IPS-15b (cell line): ENCODE measurements at regions not wholly inside any gene's neighbourhood (a gene's known extent, or its start where the extent isn't known, plus 50 kb on each side); places are given as distances from the start of the nearest gene placed in this dataset.
"Not testable (repeated sequence)": the region's sequence is repeated elsewhere in the genome, so short reads cannot be mapped to it uniquely, and the experiment has no call there.

Source experiments
- H3K27me3 ChIP-seq: one replicate; pipeline ENCODE4 v1.6.1; 2013; ENCODE audit warnings: low read length; ENCODE audit not compliant: control insufficient read depth, insufficient read depth
- H3K36me3 ChIP-seq: one replicate; pipeline ENCODE4 v1.6.1; 2013; ENCODE audit warnings: low read length; ENCODE audit not compliant: control insufficient read depth, insufficient read depth
- H3K4me1 ChIP-seq: one replicate; pipeline ENCODE4 v1.6.1; 2013; ENCODE audit warnings: mild to moderate bottlenecking, low read length; ENCODE audit not compliant: control insufficient read depth, insufficient read depth
- H3K4me3 ChIP-seq: one replicate; pipeline ENCODE4 v1.5.1; 2013; ENCODE audit warnings: low read depth, low read length
- H3K9ac ChIP-seq: one replicate; pipeline ENCODE4 v1.6.1; 2013; ENCODE audit warnings: low read depth, mild to moderate bottlenecking, low read length
- H3K9me3 ChIP-seq: one replicate; pipeline ENCODE4 v1.6.1; 2013; ENCODE audit warnings: mild to moderate bottlenecking, low read length; ENCODE audit not compliant: control insufficient read depth, insufficient read depth

- Histone ChIP-seq H3K4me1 (no peaks in the 10 kb centered on the region), H3K36me3 (no peaks in the 10 kb centered on the region), H3K4me3 (no peak overlapping the region), H3K27me3 (no peaks in the 10 kb centered on the region), H3K9ac (no peak overlapping the region), H3K9me3 (no peaks in the 10 kb centered on the region)
Measured at GRCh38 chr4:75180217-75180616, 247.3 kb downstream of the PARM1 start.

- Histone ChIP-seq H3K9ac (no peak overlapping the region), H3K36me3 (no peaks in the 10 kb centered on the region), H3K4me1 (no peaks in the 10 kb centered on the region), H3K4me3 (no peak overlapping the region), H3K9me3 (no peaks in the 10 kb centered on the region), H3K27me3 (no peaks in the 10 kb centered on the region)
Measured at GRCh38 chr4:75179510-75179909, 246.6 kb downstream of the PARM1 start.

- H3K36me3 ChIP-seq, result no peaks in the 10 kb centered on the region
Measured at GRCh38 chr4:75172551-75172950, 239.6 kb downstream of the PARM1 start.

GRCh38 chr4:75169427-75169826, 236.5 kb downstream of the PARM1 start:
- no peaks in the 10 kb centered on the region for H3K9me3 ChIP-seq
- no peaks in the 10 kb centered on the region for H3K36me3 ChIP-seq
- no peak overlapping the region for H3K4me3 ChIP-seq
- H3K9ac ChIP-seq, result no peak overlapping the region
- no peaks in the 10 kb centered on the region for H3K27me3 ChIP-seq
- H3K4me1 ChIP-seq, result peaks cover 23% of the 10 kb centered on the region

More at GRCh38 chr4:75172551-75172950, 239.6 kb downstream of the PARM1 start:
- no peak overlapping the region for H3K4me3 ChIP-seq
- no peak overlapping the region for H3K9ac ChIP-seq
- H3K4me1 ChIP-seq, result peaks cover 21% of the 10 kb centered on the region
- H3K27me3 ChIP-seq, result no peaks in the 10 kb centered on the region
- H3K9me3 ChIP-seq, result no peaks in the 10 kb centered on the region

GRCh38 chr4:75169020-75169419, 236.1 kb downstream of the PARM1 start:
- Histone ChIP-seq H3K9me3 (no peaks in the 10 kb centered on the region), H3K27me3 (no peaks in the 10 kb centered on the region), H3K9ac (no peak overlapping the region), H3K36me3 (no peaks in the 10 kb centered on the region), H3K4me1 (peaks cover 23% of the 10 kb centered on the region), H3K4me3 (no peak overlapping the region)

- Histone ChIP-seq H3K36me3 (no peaks in the 10 kb centered on the region), H3K4me3 (no peak overlapping the region), H3K9ac (no peak overlapping the region)
Measured at GRCh38 chr4:75168548-75168947, 235.6 kb downstream of the PARM1 start.

GRCh38 chr4:75165100-75165499, 232.2 kb downstream of the PARM1 start:
- peaks cover 23% of the 10 kb centered on the region for H3K4me1 ChIP-seq
- not testable (repeated sequence) for H3K9ac ChIP-seq, H3K27me3 ChIP-seq, H3K9me3 ChIP-seq, H3K36me3 ChIP-seq, H3K4me3 ChIP-seq

More at GRCh38 chr4:75168548-75168947, 235.6 kb downstream of the PARM1 start:
- Histone ChIP-seq H3K4me1 (peaks cover 23% of the 10 kb centered on the region), H3K27me3 (no peaks in the 10 kb centered on the region), H3K9me3 (no peaks in the 10 kb centered on the region)

GRCh38 chr4:75158451-75158850, 225.5 kb downstream of the PARM1 start:
- Histone ChIP-seq H3K9me3 (no peaks in the 10 kb centered on the region), H3K4me3 (no peak overlapping the region), H3K36me3 (no peaks in the 10 kb centered on the region), H3K9ac (no peak overlapping the region), H3K4me1 (no peaks in the 10 kb centered on the region), H3K27me3 (no peaks in the 10 kb centered on the region)

GRCh38 chr4:75154994-75155393, 222.1 kb downstream of the PARM1 start:
- H3K4me1 ChIP-seq, result no peaks in the 10 kb centered on the region
- H3K9ac ChIP-seq, result no peak overlapping the region
- H3K36me3 ChIP-seq, result no peaks in the 10 kb centered on the region

GRCh38 chr4:75146223-75146622, 213.3 kb downstream of the PARM1 start:
- H3K27me3 ChIP-seq, result no peaks in the 10 kb centered on the region
- H3K9me3 ChIP-seq, result no peaks in the 10 kb centered on the region
- no peaks in the 10 kb centered on the region for H3K36me3 ChIP-seq
- no peak overlapping the region for H3K4me3 ChIP-seq
- H3K4me1 ChIP-seq, result no peaks in the 10 kb centered on the region
- H3K9ac ChIP-seq, result no peak overlapping the region

More at GRCh38 chr4:75154994-75155393, 222.1 kb downstream of the PARM1 start:
- Histone ChIP-seq H3K9me3 (no peaks in the 10 kb centered on the region), H3K4me3 (no peak overlapping the region), H3K27me3 (no peaks in the 10 kb centered on the region)

GRCh38 chr4:75144475-75144874, 211.6 kb downstream of the PARM1 start:
- Histone ChIP-seq H3K9ac (no peak overlapping the region), H3K36me3 (no peaks in the 10 kb centered on the region), H3K27me3 (no peaks in the 10 kb centered on the region), H3K9me3 (no peaks in the 10 kb centered on the region), H3K4me1 (no peaks in the 10 kb centered on the region), H3K4me3 (no peak overlapping the region)

- H3K9ac ChIP-seq, result no peak overlapping the region
Measured at GRCh38 chr4:75142850-75143249, 209.9 kb downstream of the PARM1 start.

GRCh38 chr4:75142382-75142781, 209.5 kb downstream of the PARM1 start:
- Histone ChIP-seq H3K9me3 (no peaks in the 10 kb centered on the region), H3K9ac (no peak overlapping the region), H3K27me3 (no peaks in the 10 kb centered on the region), H3K4me3 (no peak overlapping the region), H3K4me1 (no peaks in the 10 kb centered on the region), H3K36me3 (no peaks in the 10 kb centered on the region)

More at GRCh38 chr4:75142850-75143249, 209.9 kb downstream of the PARM1 start:
- Histone ChIP-seq H3K4me3 (no peak overlapping the region), H3K27me3 (no peaks in the 10 kb centered on the region), H3K9me3 (no peaks in the 10 kb centered on the region), H3K4me1 (no peaks in the 10 kb centered on the region), H3K36me3 (no peaks in the 10 kb centered on the region)
